ENCODE measurements at regions not wholly inside any gene's neighbourhood (a gene's known extent, or its start where the extent isn't known, plus 50 kb on each side); places are given as distances from the start of the nearest gene placed in this dataset.

GRCh38 chr9:108209132-108209685, 646.6 kb downstream of the ACTL7B start:
- no peak for TF ChIP-seq CTCF (IDR thresholded peaks at IDR 0.05)
- no peak for TF ChIP-seq POLR2A (IDR thresholded peaks at IDR 0.05)
